GM12878 (cell line): ENCODE measurements at regions not wholly inside any gene's neighbourhood (a gene's known extent, or its start where the extent isn't known, plus 50 kb on each side); places are given as distances from the start of the nearest gene placed in this dataset.

Source experiments
- CREB1 ChIP-seq: IDR thresholded peaks from 2 replicates; pipeline ENCODE4 v1.6.1; 2012; ENCODE audit warnings: low read depth, mild to moderate bottlenecking, inconsistent platforms
- NFIC ChIP-seq: IDR thresholded peaks from 2 replicates; pipeline ENCODE4 v1.6.1; 2012; ENCODE audit warnings: low read depth, mild to moderate bottlenecking, inconsistent platforms, low read length, moderate library complexity
- TF ChIP-seq, protein P1 (sequence below): fragments of 450-650 bp; IDR thresholded peaks from 2 replicates; pipeline ENCODE4 v1.6.1; 2017; ENCODE audit warnings: mild to moderate bottlenecking

DNA sequence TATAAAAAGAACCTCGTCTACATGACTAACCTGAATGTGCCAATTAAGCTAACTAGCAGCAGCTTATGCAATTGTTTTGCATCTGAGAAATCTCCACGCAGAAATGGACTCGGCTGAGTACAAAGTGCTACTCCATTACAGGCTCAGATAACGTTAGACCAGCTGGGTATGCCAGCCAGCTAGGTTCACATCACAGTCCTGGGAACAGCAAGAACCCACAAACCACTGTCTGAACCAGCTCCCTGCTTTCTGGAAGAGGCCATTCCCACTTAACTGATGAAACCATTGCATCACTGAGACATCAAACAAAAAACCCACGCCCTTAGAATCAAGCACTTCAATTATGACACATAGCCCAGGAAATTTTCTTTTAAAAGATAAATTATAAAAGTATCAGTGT is 202.7 kb downstream of the CYRIA start:
- no peak for TF ChIP-seq NFIC
- TF ChIP-seq CREB1 = no peak
- TF ChIP-seq, protein P1, sequence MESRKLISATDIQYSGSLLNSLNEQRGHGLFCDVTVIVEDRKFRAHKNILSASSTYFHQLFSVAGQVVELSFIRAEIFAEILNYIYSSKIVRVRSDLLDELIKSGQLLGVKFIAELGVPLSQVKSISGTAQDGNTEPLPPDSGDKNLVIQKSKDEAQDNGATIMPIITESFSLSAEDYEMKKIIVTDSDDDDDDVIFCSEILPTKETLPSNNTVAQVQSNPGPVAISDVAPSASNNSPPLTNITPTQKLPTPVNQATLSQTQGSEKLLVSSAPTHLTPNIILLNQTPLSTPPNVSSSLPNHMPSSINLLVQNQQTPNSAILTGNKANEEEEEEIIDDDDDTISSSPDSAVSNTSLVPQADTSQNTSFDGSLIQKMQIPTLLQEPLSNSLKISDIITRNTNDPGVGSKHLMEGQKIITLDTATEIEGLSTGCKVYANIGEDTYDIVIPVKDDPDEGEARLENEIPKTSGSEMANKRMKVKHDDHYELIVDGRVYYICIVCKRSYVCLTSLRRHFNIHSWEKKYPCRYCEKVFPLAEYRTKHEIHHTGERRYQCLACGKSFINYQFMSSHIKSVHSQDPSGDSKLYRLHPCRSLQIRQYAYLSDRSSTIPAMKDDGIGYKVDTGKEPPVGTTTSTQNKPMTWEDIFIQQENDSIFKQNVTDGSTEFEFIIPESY = no peak
